HG03175 (cell line): ENCODE measurements at regions not wholly inside any gene's neighbourhood (a gene's known extent, or its start where the extent isn't known, plus 50 kb on each side); places are given as distances from the start of the nearest gene placed in this dataset.
"Not testable (repeated sequence)": the region's sequence is repeated elsewhere in the genome, so short reads cannot be mapped to it uniquely, and the experiment has no call there.

Source experiments
- ATAC-seq: cut with Tn5 transposase; IDR thresholded peaks from one replicate; pipeline ENCODE4 v1.9.1; 2021; ENCODE audit warnings: mild to moderate bottlenecking, moderate library complexity; ENCODE audit not compliant: unreplicated experiment

GRCh38 chr2:34280606-34281005, 681.5 kb upstream of the FAM98A start:
- ATAC-seq = no peak

- ATAC-seq = peak; percentile 82
Measured at GRCh38 chr2:34266908-34267697, 668.0 kb upstream of the FAM98A start.

- no peak for ATAC-seq
Measured at GRCh38 chr2:34261701-34262100, 662.6 kb upstream of the FAM98A start.

- ATAC-seq = no peak
Measured at GRCh38 chr2:34254272-34254878, 655.3 kb upstream of the FAM98A start.

GRCh38 chr2:34252111-34252510, 653.0 kb upstream of the FAM98A start:
- no peak for ATAC-seq

- no peak for ATAC-seq
Measured at GRCh38 chr2:34251578-34251977, 652.5 kb upstream of the FAM98A start.

- ATAC-seq = no peak
Measured at GRCh38 chr2:34244195-34244594, 645.1 kb upstream of the FAM98A start.

- ATAC-seq = no peak
Measured at GRCh38 chr2:34242763-34243123, 643.6 kb upstream of the FAM98A start.

- ATAC-seq = no peak
Measured at GRCh38 chr2:34241905-34242762, 643.0 kb upstream of the FAM98A start.

GRCh38 chr2:34239511-34239910, 640.4 kb upstream of the FAM98A start:
- ATAC-seq = no peak

GRCh38 chr2:34234823-34235222, 635.7 kb upstream of the FAM98A start:
- ATAC-seq = no peak

GRCh38 chr2:34229998-34230397, 630.9 kb upstream of the FAM98A start:
- ATAC-seq = no peak

GRCh38 chr2:34215174-34215573, 616.1 kb upstream of the FAM98A start:
- ATAC-seq = no peak

- not testable (repeated sequence) for ATAC-seq
Measured at GRCh38 chr2:34210382-34210781, 611.3 kb upstream of the FAM98A start.

- ATAC-seq = no peak
Measured at GRCh38 chr2:34204560-34204959, 605.5 kb upstream of the FAM98A start.

- ATAC-seq = no peak
Measured at GRCh38 chr2:34201099-34201498, 602.0 kb upstream of the FAM98A start.

GRCh38 chr2:34199971-34200370, 600.9 kb upstream of the FAM98A start:
- ATAC-seq = no peak

- no peak for ATAC-seq
Measured at GRCh38 chr2:34193164-34193563, 594.1 kb upstream of the FAM98A start.

GRCh38 chr2:34188464-34189303, 589.6 kb upstream of the FAM98A start:
- ATAC-seq = no peak

- no peak for ATAC-seq
Measured at GRCh38 chr2:34179511-34179910, 580.4 kb upstream of the FAM98A start.

- ATAC-seq = no peak
Measured at GRCh38 chr2:34178482-34178881, 579.4 kb upstream of the FAM98A start.
